ENCODE measurements at regions not wholly inside any gene's neighbourhood (a gene's known extent, or its start where the extent isn't known, plus 50 kb on each side); places are given as distances from the start of the nearest gene placed in this dataset.
"Not testable (repeated sequence)": the region's sequence is repeated elsewhere in the genome, so short reads cannot be mapped to it uniquely, and the experiment has no call there.

DNA sequence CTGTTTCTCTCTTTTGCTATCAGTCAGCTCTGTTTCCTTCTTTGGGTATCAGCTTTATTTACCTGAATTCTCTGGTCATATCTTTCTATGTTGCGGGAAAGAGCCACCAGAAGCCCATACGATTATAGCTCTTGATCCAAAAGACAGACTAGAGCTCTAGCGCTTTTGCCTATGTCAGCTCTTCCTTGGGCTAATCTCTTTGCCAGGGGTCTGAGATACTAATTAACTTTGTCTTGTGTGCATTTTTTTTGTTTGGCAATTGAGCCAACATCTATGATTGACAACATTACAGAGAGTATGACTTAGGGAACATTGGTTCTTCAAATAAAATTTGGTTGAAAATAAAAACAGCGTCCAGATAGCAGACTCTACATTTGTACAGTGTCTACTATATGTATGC is 603.0 kb downstream of the KCTD16 start:
- no peak for DNase-seq

DNA sequence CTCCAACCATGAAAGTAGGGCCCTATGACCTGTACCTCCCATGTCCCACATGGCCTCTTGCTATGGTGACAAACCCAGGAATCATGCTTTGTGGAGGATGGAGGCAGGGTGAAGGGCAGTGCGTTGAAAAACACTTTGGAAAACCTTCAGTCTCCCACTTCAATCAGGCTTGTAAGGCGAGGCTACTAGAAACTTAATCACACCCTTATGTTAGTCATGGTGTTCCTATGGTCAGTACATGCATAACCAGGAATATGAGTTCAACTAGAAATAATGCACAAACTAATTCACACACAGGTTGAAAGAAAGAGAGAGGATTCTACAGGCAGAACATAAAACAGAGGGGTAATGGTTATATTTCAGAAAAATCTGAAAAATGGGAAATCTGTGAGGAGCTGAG is 601.1 kb downstream of the KCTD16 start:
- DNase-seq, result no peak

DNA sequence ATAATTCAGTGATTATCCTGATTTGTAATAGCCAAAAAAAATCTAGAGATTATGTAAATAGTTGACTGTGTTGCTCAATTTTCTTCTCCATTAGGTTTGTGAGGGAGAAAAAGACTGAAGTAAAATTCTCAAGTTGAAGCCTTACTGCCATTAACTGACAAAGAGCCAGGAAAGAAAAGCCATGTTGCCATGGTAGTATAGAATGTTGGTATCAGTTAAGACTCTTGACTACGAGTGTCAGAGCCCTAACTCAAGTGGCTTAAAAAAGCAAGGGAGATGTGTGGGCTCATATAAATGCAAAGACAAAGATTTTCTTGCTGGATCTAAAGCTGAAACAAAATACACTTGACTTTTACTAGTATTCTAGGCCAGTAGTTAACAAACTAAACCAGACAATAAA is 571.7 kb downstream of the KCTD16 start:
- DNase-seq, result no peak

DNA sequence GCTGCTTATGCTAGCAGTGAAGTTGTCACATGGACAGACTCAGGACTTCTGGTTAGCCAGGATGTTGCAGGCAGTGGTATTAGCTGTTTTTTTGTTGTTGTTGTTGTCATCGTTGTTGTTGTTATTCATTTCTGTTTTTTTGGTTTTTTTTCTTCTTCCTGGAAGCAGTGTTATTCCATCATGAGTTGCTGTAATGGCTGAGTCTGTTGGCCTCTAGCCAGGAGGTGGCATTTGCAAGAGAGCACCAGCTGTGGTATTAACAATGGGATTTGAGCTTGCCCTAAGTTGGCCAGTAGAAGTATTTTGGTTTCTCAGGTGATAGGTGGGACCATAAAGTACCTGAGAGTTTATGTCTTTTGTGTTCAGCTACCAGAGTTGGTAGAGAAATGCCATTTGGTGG is 561.1 kb downstream of the KCTD16 start:
- DNase-seq, result no peak

GRCh38 chr5:144712090-144712489 is 541.4 kb downstream of the KCTD16 start:
- DNase-seq, result no peak

DNA sequence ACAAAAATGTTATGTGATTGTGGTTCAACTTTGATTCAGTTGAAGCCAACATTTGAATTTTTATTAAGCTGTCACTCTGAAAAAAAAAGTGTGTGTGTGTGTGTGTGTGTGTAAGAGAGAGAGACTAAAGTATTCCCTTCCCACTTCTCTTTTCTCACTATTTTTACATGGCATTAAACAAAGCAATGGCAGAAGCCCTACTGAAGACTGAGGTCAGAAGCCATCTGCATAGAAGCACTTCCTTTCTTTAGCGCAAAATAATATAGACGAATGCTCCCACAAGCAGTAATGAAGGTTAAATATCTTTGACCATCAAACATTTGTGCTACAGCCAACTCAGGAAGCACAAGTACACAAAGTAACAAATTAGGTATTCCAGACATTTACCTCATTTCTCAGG is 540.5 kb downstream of the KCTD16 start:
- DNase-seq, result no peak

DNA sequence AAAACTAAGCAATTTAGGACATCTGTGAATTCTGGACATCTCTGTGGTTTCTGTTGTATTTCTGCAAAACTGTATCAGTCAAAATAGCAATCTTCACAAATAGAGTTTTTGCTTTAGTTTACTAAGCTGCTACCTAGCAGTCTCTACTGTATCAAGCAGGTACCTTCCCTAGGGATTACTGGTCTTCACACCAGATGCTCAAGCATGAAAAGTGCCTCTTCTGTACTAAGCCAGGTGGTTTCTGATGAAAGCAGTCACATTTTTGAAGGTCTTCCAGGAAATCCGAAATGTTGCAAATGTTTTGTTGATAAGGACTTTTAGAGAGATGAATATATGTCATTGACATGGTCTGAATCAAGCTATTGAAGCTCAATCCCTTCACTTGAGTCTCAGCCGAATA is 540.0 kb downstream of the KCTD16 start:
- DNase-seq, result no peak

- no peak for DNase-seq
Measured at GRCh38 chr5:144703776-144704175, 533.1 kb downstream of the KCTD16 start.

DNA sequence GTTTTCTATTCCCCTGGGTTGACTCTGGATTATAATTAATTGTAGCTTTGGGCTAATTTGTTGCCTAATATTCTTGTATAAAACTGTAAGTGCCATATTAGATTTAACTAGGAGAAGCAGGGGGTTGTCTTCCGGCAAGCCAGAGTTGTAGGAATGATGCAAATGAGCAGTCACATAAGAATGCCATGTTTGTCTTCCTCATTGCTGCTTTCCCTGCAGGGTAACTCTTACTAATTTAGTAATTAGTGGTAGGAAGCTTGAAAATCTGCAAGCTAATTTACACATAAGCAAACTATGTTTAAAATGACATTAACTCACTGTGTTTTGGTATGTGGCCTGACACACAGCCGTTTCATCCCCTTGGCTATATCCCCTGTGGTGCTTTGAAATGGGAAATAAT is 527.8 kb downstream of the KCTD16 start:
- no peak for DNase-seq

DNA sequence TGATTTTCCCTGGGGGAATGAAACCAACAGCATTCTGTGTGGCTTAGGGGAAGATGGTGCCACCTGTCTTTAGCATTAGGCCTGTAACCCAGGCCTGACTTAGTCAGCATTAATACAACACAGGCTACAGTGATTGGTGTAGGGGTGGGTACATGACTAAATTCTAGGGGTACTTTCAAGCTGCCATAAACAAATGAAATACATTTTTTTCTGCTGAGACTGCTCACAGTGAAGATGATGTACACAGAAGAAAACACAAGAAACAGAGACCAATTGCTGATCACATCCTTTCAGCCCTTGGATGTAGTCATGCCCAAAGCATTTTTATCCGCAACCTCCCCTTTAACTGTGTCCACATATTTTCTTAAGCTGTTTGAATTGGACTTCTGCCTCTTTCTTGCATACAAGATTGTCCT is 527.2 kb downstream of the KCTD16 start:
- no peak for DNase-seq

DNA sequence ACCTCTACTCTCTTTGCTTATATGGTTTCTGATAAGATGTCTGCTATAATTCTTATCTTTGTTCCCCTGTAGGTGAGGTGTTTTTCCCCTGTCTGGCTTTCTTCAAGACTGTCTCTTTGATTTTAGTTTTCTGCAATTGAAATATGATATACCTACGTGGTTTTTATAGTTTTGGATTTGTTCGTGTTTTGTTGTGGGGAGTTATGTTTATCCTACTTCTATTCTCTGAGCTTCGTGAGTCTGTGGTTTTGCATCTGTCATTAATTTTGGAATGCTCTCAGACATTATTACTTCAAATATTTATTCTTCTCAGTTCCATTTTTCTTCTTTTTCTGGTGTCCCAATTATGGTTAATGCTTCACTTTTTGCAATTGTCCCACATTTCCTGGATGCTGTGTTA is 521.3 kb downstream of the KCTD16 start:
- no peak for DNase-seq

GRCh38 chr5:144684899-144685298 is 514.2 kb downstream of the KCTD16 start:
- no peak for DNase-seq

DNA sequence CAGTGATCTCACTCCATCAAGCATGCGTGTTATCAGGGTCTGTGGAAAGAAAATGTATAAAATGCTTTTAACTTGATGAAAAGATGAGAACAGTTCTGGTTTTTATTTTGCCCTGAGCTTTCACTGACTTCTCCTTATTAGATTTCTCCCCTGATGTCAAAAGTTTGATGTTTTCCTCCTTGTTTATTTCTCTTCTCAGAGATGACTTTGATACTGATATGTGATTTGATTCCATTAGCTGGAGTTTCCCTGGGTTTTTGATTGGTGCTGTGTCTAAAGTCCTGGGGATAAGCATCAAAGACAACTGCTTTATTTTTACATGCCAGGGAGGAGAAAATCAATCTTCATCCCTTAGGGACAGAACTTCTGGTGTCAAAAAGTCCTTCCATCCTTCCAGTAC is 510.0 kb downstream of the KCTD16 start:
- DNase-seq, result no peak

GRCh38 chr5:144671066-144671465 is 500.4 kb downstream of the KCTD16 start:
- DNase-seq, result no peak

- DNase-seq, result no peak
Measured at GRCh38 chr5:144659634-144660227, 489.1 kb downstream of the KCTD16 start.

DNA sequence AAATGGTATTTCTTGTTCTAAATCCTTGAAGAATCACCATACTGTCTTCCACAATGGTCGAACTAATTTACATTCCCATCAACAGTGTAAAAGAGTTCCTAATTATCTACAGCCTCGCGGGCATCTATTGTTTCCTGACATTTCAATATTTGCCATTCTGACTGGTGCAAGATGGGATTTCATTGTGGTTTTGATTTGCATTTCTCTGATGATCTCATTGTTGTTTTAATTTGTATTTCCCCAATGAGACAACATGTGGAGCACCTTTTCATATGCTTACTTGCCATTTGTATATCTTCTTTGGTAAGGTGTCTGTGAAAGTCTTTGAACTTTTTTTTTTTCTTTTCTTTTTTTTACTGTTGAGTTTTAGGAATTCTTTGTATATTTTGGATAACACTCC is 473.6 kb downstream of the KCTD16 start:
- DNase-seq, result no peak

DNA sequence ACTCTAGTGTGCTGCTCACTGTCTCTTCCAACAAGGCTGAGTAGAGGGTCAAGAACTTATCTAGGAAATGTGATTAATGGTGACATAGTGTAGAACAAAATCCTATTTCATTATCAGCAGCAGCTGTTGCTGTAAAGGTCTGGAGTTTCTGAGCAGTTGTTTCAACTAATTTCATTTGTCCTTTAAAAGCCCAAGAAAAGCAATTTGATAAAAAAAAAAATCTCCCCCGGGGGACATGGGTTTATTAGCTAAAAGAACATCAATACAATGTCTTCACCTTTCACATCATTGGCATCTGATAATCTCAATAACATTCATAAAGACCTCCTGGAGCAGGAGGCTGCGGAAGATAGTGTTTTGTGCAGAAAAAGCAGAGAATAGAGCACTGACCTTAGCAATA is 468.1 kb downstream of the KCTD16 start:
- DNase-seq, result no peak

- DNase-seq, result no peak
Measured at GRCh38 chr5:144634138-144634537, 463.5 kb downstream of the KCTD16 start.

GRCh38 chr5:144598451-144599068 is 427.9 kb downstream of the KCTD16 start:
- no peak for DNase-seq

GRCh38 chr5:144596517-144596916 is 425.8 kb downstream of the KCTD16 start:
- no peak for DNase-seq

- no peak for DNase-seq
Measured at GRCh38 chr5:144594919-144595318, 424.2 kb downstream of the KCTD16 start.

GRCh38 chr5:144594234-144594633 is 423.6 kb downstream of the KCTD16 start:
- not testable (repeated sequence) for DNase-seq

DNA sequence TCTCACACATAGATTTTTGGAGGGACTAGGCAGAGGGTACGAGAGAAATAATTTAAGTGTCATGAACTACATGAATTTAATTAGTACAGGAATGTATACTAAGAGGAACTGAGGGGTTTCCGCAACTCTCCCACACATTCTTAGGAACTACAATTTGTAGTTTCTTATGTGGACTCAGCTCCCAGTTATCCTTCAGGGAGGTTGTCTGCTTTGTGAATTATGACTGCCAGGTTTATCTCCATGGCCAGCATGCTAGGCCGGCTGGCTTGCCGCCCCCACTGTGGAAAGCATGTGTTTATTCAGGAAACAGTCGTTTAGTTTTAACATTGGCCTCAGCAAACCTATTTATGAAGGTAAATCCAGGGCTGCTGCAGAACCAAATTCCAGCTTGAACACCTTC is 415.0 kb downstream of the KCTD16 start:
- no peak for DNase-seq

DNA sequence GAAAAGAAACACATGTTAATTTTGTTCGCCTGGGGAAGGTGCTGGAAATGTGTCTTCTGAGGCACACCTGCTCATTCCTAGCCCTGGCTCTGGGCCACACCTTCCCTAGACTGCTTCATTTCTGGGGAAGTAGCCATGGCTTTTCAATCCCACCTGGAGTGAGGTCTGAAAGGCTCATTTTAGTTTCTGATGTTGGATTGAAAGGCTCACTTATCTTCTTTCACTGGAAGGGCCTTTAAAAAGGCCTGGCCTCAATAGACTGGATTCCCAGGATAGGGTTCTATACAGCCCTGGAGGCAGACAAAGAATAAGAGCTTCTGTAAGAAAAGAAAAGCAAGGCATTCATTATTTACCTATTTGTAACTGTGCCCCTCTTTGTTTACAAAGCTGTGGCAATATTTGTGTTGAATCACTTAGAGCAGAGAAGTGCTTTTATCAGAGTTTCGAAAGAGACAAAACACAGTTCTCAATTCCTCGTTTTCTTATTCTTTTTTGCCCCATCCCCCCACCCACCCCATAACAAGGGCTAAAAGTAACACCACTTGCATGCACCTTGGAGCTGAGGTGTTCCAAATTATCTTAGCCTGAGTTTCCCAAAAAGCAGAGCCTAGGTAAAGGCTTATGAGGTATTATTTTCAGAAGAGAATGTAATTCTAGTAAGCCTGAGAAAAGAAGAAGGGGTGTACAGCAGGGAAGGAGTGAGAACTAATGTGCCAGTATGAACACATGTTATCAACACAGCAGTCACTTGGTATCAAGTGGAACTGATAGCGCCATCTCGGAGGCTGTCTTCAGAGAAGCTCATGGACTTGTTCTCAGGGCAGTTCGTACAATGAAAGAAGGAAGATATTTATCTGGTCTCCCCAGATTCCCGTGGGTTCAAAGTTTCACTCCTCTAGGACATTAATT is 413.1 kb downstream of the KCTD16 start:
- no peak for DNase-seq

Data from NCI-H1694 (cell line).